Aorta (tissue), 5 donors: ENCODE measurements at regions not wholly inside any gene's neighbourhood (a gene's known extent, or its start where the extent isn't known, plus 50 kb on each side); places are given as distances from the start of the nearest gene placed in this dataset.
"Not testable (repeated sequence)": the region's sequence is repeated elsewhere in the genome, so short reads cannot be mapped to it uniquely, and the experiment has no call there.

ENCODE experiments used
- ATAC-seq: fragments of 200-7000 bp; cut with Tn5 transposase; one replicate; pipeline ENCODE4 v1.9.1; 2022; ENCODE audit warnings: moderate library complexity; ENCODE audit not compliant: low FRiP score
- DNase-seq, 2 donors: peaks; one replicate each; pipeline ENCODE4 v3.0.0-alpha.2; 2020
- H3K27ac ChIP-seq, 2 donors: one replicate each; pipeline ENCODE4 v1.5.1; 2013; ENCODE audit warnings: low read length in 2 of 2, mild to moderate bottlenecking in 2 of 2, moderate library complexity in 2 of 2, control low read depth in 1 of 2, inconsistent platforms in 1 of 2, low read depth in 1 of 2
- H3K27me3 ChIP-seq, 2 donors: one replicate each; pipeline ENCODE4 v1.6.1; 2013; ENCODE audit warnings: control low read depth in 1 of 2, low read length in 1 of 2, mild to moderate bottlenecking in 1 of 2, moderate library complexity in 1 of 2; ENCODE audit not compliant: insufficient read depth in 2 of 2, control insufficient read depth in 1 of 2
- H3K36me3 ChIP-seq, 2 donors: one replicate each; pipeline ENCODE4 v1.6.1; 2013; ENCODE audit warnings: control low read depth in 1 of 2, low read length in 1 of 2, mild to moderate bottlenecking in 1 of 2; ENCODE audit not compliant: insufficient read depth in 2 of 2, control insufficient read depth in 1 of 2
- H3K4me1 ChIP-seq, 2 donors: one replicate each; pipeline ENCODE4 v1.6.1; 2013; ENCODE audit warnings: low read length in 2 of 2, control low read depth in 1 of 2, mild to moderate bottlenecking in 1 of 2, moderate library complexity in 1 of 2; ENCODE audit not compliant: insufficient read depth in 2 of 2, control insufficient read depth in 1 of 2
- H3K4me3 ChIP-seq, 2 donors: one replicate each; pipeline ENCODE4 v1.5.1; 2013; ENCODE audit warnings: low read length in 2 of 2, control low read depth in 1 of 2, mild to moderate bottlenecking in 1 of 2
- H3K9me3 ChIP-seq: one replicate; pipeline ENCODE4 v1.6.1; 2013; ENCODE audit warnings: mild to moderate bottlenecking, low read length; ENCODE audit not compliant: control insufficient read depth
- WGBS, 2 donors: extraction: QIAGEN DNeasy Blood & Tissue Kit; methylation state at CpG; one replicate each; pipeline ENCODE4 v1.1.7; 2013; 5-methylcytosine and 5-hydroxymethylcytosine counted together
- intact Hi-C, 2 donors: fragments of 100-400 bp; cut with DNase I; formaldehyde crosslinking; loops; one replicate each; pipeline versions ENCODE4 v1.14.2 to v1.15.0; 2022
- donor health status: healthy with polysubstance abuse.
- donor health status: Bipolar disorder and iron deficiency.
- donor health status: DM: no; HTN: no; CAD: no.
- donor health status: DM: no; HTN: no; CAD: no.
- donor health status: DM: yes; HTN: yes; CAD: no.

GRCh38 chr13:89407357-89407756 is 1736.2 kb downstream of the SLITRK5 start:
- H3K36me3 ChIP-seq, result no peaks in the 10 kb centered on the region
- DNase-seq (no peak), ATAC-seq (no peak)
- peaks cover 0 to 1% of the 10 kb centered on the region in 2 donors for H3K27me3 ChIP-seq
- WGBS, 2 donors, result 48 to 58% methylated on average over 4 of the region's 4 CpGs
- intact Hi-C loops, result no loop called here
- no peaks in the 10 kb centered on the region for H3K4me1 ChIP-seq
- no peak overlapping the region for H3K4me3 ChIP-seq
- no peaks in the 10 kb centered on the region for H3K9me3 ChIP-seq
- H3K27ac ChIP-seq, result no peak overlapping the region

- no peaks in the 10 kb centered on the region for H3K4me1 ChIP-seq
- no peak overlapping the region for H3K27ac ChIP-seq
- no peak for ATAC-seq
- H3K27me3 ChIP-seq, result no peaks in the 10 kb centered on the region
- H3K4me3 ChIP-seq, result no peak overlapping the region
- no peak for DNase-seq
- H3K36me3 ChIP-seq, result no peaks in the 10 kb centered on the region
- WGBS, 2 donors, result 14 to 25% methylated on average over 2 of the region's 2 CpGs
- intact Hi-C loops, result no loop called here
- H3K9me3 ChIP-seq, result no peaks in the 10 kb centered on the region
Measured at GRCh38 chr13:89432997-89433396, 1761.8 kb downstream of the SLITRK5 start.

- DNase-seq, intact Hi-C loops, ATAC-seq, H3K27me3 ChIP-seq, H3K4me3 ChIP-seq, H3K4me1 ChIP-seq, H3K36me3 ChIP-seq, H3K9me3 ChIP-seq, H3K27ac ChIP-seq: not testable (repeated sequence)
- 91% methylated on average over 4 of the region's 4 CpGs for WGBS, 2 donors
Measured at GRCh38 chr13:89434624-89435023, 1763.5 kb downstream of the SLITRK5 start.

GRCh38 chr13:89454681-89455080 is 1783.5 kb downstream of the SLITRK5 start:
- DNase-seq (no peak), ATAC-seq (no peak)
- intact Hi-C loops, result no loop called here
- Histone ChIP-seq H3K4me3 (no peak overlapping the region), H3K36me3 (no peaks in the 10 kb centered on the region), H3K27me3 (no peaks in the 10 kb centered on the region), H3K4me1 (no peaks in the 10 kb centered on the region), H3K27ac (no peak overlapping the region), H3K9me3 (no peaks in the 10 kb centered on the region)
- WGBS, 2 donors, result 0 to 6% methylated on average over 2 of the region's 2 CpGs

GRCh38 chr13:89455225-89455624 is 1784.1 kb downstream of the SLITRK5 start:
- ATAC-seq (no peak), DNase-seq (no peak)
- Histone ChIP-seq H3K27me3 (no peaks in the 10 kb centered on the region), H3K4me1 (no peaks in the 10 kb centered on the region), H3K27ac (no peak overlapping the region), H3K9me3 (no peaks in the 10 kb centered on the region), H3K36me3 (no peaks in the 10 kb centered on the region), H3K4me3 (no peak overlapping the region)
- WGBS, 2 donors, result 49 to 67% methylated on average over 1 of the region's 1 CpG
- intact Hi-C loops, result no loop called here

GRCh38 chr13:89455741-89456140 is 1784.6 kb downstream of the SLITRK5 start:
- DNase-seq (no peak), ATAC-seq (no peak)
- Histone ChIP-seq H3K4me1 (no peaks in the 10 kb centered on the region), H3K27ac (no peak overlapping the region), H3K36me3 (no peaks in the 10 kb centered on the region), H3K4me3 (no peak overlapping the region), H3K27me3 (no peaks in the 10 kb centered on the region), H3K9me3 (no peaks in the 10 kb centered on the region)
- 49 to 52% methylated on average over 2 of the region's 2 CpGs for WGBS, 2 donors
- intact Hi-C loops, result no loop called here

- H3K4me3 ChIP-seq, result no peak overlapping the region
- 19 to 33% methylated on average over 4 of the region's 4 CpGs for WGBS, 2 donors
- intact Hi-C loops, result no loop called here
Measured at GRCh38 chr13:89457977-89458376, 1786.8 kb downstream of the SLITRK5 start.

GRCh38 chr13:89458456-89458855 is 1787.3 kb downstream of the SLITRK5 start:
- Histone ChIP-seq H3K4me1 (no peaks in the 10 kb centered on the region), H3K27me3 (no peaks in the 10 kb centered on the region), H3K9me3 (no peaks in the 10 kb centered on the region), H3K4me3 (no peak overlapping the region), H3K36me3 (no peaks in the 10 kb centered on the region), H3K27ac (no peak overlapping the region)
- ATAC-seq (no peak), DNase-seq (no peak)
- WGBS, 2 donors, result 78 to 80% methylated on average over 1 of the region's 1 CpG
- intact Hi-C loops, result no loop called here

More at GRCh38 chr13:89457977-89458376, 1786.8 kb downstream of the SLITRK5 start:
- Histone ChIP-seq H3K27me3 (no peaks in the 10 kb centered on the region), H3K9me3 (no peaks in the 10 kb centered on the region), H3K36me3 (no peaks in the 10 kb centered on the region), H3K4me1 (no peaks in the 10 kb centered on the region), H3K27ac (no peak overlapping the region)
- ATAC-seq, result no peak
- DNase-seq, result no peak

- H3K36me3 ChIP-seq, H3K27me3 ChIP-seq, ATAC-seq, H3K27ac ChIP-seq, H3K9me3 ChIP-seq, H3K4me3 ChIP-seq, intact Hi-C loops, DNase-seq, H3K4me1 ChIP-seq: not testable (repeated sequence)
Measured at GRCh38 chr13:89460895-89461294, 1789.7 kb downstream of the SLITRK5 start.
